8988T (cell line): ENCODE measurements at regions not wholly inside any gene's neighbourhood (a gene's known extent, or its start where the extent isn't known, plus 50 kb on each side); places are given as distances from the start of the nearest gene placed in this dataset.

Experiments
- DNase-seq: peaks from one replicate; pipeline ENCODE4 v3.0.0; 2011

DNA sequence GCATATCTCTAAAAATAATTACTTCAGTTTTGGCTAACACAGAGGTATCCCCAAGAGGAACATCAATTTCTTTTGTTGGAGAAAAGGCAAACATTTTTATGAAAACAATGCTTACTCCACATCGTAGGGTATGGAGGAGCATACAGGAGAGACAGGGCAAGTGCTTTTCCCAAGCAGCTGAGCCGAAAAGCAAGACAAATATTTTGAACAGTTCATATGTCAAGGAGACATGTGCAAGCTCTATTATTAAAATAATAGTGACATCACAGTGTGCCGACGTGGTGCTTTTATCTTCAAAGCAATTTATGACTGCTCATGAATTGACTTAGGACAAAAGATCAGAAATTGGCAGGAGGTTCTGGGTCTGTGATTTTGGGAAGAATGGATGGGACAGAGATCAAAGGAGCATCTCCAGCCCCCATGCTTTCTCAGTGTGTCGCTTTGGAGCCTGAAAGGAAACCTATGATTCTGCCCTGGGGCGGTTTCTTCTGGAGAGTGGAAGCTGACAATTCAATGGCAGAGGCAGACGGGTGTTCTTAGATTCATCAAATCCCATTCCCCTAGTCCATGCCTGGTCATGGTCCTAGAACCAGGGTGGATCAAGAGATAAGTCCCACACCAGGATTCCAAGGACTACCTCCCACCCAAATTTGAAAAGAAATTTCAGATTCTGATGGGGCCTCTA is 97.1 kb downstream of the JCAD start:
- DNase-seq = no peak

DNA sequence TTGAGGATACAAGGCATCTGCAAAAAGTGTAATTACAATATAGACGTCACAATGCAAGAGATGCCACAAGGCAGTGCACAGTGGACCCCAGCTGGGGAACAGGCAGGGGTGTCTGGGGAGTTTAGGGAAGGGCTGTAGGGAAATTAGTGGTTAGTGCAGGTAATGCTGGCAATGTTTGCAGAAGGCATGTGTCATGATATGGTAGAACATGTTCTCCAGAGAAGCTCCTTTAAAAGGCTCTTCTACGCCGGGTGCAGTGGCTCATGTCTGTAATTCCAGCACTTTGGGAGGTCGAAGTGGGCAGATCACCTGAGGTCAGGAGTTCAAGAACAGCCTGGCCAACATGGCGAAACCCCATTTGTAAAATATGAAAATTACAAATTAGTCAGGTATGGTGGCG is 98.0 kb downstream of the JCAD start:
- DNase-seq = no peak

DNA sequence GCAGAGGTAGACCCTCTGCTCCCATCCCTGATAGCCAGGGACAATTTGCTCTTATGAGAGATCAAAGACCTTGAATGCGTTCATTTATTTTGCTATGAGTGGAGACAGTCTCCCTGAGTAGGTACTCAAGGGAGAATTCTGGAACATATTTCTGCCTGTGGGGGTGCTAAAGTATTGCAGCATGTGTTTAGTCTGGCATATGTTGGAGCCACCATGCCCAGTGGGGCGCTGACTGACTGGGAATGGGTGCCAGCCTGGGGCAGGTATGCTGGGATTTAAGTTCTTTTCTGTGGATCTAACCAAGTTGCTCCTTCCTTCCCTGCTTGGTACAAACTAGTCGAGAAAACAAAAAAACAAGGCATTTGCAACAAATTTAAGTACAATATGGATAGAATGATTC is 99.1 kb downstream of the JCAD start:
- no peak for DNase-seq

DNA sequence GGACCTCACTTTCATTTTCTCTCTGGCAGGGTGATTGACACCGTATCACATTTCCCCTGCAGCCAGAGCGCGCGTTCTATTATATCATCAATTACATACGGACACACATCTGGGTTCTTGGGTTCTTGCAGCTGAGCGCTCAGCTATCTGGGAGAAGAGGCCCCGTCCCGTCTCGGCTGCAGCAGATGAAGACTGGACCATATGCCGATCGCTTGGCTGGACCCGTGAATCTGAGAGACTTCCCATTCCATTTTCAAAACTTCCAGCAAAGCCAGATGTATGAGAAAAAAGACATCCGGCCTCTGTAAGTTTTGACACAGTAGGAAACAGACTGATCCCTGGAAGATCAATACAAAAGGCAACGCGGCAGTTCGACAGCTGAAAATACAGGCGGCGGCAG is 99.8 kb downstream of the JCAD start:
- no peak for DNase-seq

DNA sequence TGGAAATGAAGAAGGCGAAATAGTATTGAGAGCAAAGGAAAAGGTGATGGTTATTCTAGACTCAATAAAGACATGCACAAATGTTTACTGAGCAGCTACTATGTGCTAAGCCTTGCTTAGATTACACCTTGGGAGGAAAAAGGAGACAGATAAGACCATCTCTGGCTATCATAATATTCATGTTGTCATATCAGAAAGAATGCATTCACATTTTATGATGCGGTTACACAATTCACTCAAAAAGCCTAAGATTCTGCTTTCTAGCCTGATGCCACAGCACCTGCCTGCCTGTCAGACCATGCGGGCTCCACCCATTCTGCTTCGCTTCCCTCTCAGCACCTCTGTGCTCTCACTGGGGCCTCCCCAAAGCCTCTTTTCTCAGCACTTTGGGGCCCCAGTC is 100.9 kb downstream of the JCAD start:
- DNase-seq = no peak

DNA sequence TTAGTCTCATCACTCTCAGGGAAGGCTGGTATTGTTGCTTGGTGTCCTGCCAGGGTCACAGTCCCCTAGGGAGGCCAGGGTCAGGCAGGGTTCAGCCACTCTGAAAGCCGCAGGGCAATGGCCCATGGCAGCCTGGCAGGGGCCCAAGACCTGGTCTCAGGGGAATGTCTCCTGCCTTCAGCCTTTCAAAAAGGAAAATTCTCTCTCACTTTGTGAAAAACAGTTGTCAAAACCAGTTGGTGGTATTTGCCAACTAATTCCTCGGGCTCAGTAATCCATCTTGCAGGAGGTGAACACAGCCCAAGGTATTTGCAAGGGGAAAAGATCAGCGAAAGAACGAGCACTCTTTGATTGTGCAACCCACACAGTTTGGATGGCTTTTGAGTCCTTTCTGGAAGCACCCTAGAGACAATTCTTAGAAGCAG is 101.5 kb downstream of the JCAD start:
- no peak for DNase-seq

DNA sequence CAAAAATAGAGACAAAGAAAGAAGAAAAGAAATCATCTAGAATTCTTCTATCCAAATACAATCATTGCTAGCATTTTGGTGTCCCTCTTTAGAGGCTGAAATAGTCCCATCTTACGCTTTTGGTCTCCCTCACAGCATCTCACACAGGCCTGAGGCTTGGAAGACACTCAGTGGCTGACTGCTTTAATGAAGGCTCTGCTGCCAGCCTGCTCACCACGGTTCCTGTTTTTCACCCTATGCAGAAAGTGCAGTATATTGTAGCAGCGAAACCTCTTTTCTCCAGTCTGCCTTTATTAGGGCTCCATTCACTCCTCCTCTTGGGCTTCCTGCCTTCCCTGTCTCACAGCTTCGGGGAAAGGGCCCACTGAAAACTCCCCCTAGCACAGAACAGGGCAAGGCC is 102.2 kb downstream of the JCAD start:
- DNase-seq = no peak

DNA sequence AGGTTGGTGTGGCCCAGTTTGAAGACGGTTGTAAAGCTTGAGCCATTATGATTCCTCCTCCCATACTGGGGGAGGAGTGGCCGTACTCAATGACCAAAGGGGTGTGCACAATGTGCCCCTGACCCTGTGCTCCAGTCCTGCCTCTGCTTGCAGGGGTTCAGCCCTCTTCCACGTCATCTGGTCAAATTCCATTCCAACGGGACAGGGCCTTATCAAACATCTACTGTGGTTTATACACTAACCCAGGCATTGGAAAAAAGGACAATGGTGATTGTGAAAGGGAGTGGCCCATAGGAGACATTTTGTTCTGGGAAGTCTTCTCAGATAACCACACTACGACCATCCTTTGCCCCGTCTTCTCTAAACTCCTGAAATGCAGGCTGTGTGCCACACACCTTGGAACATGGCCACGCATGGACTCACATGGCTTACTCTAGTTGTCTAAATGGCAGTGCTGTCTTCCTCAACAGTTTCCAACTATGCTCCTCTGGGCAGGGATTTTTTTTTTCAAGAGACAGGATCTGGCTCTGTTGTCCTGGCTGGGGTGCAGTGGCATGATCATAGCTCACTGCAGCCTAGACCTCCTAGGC is 103.0 kb downstream of the JCAD start:
- DNase-seq = no peak

DNA sequence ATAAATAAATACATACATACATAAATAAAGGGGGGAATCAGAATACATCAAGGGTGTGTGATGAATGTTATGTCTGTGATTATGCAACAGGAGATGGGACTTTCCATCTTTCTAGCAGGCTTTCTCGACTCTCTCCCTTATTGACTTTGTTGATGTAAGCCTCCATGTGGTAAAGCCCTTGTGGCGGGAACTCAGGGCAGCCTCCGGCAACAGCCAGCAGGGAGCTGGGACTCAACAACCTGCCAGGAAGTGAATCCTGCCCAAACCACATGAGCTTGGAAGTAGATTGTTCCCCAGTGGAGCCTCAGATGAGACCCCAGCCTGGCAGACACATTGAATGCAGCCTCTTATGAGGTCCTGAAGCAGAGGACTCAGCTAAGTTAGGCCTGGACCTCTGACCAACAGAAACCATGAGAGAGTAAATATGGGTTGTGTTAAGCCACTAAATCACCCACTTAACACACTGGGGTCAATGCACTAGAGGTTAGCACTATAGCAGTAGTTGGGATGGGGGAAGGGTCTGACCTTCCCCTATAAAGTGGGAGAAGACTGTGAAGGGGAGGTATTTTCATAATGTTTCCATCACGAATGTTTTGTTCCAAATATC is 104.0 kb downstream of the JCAD start:
- DNase-seq = no peak

DNA sequence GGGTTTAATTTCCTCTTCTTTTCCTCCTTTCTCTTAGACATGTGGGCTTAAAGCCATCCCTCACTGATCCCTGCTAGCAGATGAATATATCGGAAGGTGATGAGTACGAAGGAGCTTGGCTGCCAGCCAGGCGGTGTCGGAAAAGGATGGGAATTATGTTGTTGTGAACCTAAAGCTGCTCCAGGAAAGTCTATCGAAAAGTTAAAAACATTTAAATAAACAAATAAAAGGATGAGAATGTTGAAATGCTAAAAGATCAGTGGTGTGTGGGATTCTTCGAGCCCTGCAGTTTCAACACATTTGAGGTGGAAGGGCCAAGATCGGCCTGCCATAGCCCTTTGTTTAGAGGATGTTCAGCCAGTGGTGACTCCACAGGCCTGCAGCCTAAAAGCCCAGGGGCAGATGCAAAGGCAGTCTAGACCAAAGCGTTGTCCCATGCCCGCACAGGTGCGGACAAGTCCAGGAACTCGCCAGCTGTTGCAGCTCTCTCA is 107.9 kb downstream of the JCAD start:
- DNase-seq = no peak

DNA sequence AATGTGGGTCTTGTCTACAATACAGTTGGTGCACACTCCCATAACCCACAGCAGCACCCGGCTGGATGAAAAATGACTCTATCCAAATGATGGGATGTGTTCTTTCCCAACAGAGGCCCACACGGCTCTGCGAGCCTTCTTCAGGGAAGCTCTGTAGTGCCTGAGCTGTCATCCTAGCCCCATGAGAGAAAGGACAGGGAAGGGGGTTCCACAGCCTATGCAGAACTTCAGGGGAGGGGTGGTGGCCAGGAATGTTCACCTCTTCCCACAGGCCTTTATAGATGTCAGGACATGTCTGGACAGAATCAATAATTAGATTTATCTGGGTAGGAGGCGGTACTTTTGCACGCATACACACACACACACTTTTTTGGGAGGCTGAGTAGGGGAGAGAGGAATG is 109.0 kb downstream of the JCAD start:
- DNase-seq = no peak

DNA sequence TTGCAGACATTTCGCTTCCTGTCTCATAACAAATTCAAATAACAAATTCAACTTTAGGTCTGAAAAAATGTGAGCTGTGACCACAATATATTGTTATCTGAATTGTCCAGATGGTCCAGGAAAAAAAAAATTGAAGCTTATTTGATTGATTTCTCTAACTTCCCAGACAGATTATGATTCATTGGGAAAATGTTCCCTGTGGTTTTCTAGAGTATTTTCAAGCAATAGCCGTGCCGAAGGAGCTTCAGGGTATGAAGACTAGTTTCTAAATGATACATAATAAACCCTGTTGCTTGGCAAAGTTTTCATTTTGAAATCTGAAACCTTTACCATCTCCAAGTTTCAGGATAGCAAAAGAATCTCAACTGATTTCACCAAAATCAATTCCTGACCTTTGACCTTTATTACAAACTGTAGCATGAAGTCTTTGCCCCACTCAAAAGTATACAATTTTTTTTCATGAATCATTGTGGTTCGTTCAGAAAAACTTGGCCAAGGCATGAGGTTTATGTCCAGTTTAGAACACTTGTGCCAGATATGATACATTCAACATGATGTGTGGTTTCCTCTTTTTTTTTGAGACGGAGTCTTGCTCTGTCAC is 109.9 kb downstream of the JCAD start:
- DNase-seq = no peak

DNA sequence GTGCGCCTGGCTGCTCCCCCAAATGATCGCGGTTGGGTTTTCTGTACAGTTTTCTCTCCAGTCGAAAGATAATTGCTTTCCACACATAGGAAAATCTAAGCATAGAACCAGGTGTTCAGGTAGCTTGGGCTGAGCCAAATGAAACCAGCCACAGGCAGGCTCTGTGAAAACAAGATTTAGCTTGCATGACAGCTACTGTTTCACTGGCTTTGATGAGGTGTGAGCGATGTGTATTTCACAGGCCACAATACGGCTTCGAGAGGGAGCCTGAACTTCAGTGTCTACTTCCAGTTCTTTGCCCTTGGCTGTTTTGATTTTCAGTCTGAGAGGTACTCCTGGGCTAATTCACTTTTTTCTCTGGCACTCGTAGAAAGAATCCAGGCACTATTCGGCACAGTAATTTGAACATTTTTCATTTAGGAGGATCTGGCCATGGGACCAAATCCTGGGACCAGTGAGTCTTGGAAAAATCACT is 110.5 kb downstream of the JCAD start:
- DNase-seq = no peak

DNA sequence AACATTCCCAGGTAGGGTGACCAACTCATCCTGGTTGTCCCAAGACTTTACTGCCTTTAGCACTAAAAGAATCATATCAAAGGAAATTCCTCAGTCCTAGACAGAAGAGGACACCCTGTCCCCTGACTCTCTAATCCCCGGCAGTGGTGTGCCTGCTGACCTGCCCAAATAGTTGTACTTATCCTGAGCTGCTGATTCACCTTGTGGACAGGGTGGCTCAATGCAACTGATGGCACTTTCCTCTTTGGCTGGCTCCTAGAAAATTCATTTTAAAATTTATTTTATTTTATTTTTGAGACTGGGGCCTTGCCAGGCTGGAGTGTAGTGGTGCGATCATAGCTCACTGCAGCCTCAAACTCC is 111.7 kb downstream of the JCAD start:
- DNase-seq = no peak

DNA sequence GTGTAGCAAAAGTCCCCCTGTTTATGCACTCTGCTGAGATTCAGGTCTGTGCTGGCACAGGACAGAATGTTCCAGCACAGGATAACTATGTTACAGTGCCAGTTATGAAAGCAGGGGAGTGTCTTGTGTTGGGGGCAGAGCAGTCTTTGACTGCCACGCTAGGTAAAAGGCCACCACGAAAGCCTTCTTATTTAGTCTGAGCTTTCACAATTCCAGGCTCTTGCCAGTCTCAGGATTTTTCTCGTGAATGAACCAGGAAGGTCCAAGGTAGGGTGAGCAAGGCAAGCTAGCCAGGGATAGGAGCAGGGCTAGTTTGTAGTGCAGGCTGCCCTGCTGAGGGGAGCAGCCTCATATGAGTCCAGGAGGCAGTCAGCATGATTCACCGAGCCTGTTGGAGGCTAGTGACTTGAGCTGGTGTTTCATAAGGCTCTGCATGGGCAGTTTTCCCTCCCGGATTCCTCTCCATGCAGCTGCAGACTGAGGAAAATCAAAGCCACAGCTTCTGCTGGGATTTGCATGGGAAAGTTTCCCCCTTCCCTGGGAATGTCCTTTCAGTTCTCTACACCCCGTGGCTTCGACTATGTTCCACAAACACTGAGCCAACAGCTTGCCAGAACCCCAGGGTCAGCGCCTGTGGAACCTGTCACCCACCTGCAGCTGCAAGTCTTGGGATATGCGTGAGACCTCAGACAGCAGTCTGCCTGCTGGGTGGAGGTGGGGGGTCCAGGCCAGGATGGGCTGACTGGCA is 112.3 kb downstream of the JCAD start:
- DNase-seq = no peak

DNA sequence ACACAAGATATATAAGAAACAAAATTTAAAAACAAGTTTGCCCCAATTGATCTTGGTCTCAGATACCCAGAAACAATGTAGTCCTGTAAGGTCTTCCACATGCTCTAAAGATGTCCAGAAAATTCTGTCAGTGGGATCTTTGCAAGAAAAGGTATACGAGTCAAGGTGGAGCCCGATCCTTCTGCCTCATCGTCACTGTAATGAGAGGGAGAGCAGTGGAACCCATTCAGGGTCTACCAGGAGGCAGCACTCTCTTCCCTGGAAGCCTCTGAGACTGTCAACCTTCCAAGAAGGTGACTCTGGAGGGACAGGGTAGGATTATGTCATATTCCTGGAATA is 112.8 kb downstream of the JCAD start:
- DNase-seq = no peak

DNA sequence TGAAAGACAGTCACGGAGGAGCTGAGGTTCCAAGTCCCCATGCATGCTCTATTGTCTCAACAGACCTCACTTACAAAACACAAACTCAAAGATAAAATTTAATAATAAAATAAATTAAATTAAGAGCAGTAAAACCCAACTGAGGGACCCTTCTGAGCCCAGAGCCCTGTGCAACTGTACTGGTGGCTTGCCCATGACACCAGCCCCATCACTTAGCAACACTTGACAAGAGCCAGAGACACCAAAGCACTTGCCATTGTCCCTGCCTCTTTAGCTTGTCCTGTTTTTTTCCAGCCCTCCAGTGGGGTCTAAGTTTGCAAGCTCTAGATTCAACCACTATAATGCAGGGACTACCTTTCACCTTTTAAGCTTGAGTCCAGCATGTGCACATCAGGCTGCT is 117.9 kb downstream of the JCAD start:
- no peak for DNase-seq

DNA sequence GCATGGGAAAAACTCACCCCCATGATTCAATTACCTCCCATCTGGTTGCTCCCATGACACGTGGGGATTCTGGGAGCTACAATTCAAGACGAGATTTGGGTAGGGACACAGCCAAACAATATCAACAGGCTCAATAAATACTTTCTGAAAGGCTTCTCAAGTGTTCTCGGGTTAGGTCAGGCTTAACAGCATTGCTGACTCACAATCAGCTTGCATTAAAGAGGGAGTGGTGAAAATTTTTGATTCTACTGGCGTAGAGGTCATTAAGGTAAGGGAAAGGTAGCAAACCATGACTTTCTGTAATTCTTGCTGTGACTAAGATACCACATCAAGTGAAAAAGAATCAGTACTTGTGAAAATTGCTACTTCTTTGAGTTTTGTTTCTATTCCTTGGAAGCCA is 126.4 kb downstream of the JCAD start:
- DNase-seq = no peak

DNA sequence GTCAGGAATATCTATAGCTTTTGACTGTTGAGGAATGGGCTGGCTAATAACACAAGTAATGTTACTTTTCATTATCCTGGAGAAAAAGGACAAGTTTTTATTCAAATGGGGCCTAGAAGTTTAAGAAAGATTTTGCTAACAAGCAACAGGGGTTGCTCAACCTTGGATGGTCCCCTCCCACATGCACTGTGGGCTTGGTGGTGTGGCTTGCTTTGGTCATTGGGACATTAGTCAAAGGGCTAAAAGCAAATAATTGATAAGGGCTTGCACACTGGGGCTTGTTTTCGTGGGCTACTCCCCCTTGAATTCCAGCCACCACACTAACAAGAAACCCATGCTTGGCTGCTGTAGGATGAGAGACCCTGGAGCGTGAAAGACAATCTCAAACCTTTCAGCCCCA is 127.6 kb downstream of the JCAD start:
- DNase-seq = no peak

DNA sequence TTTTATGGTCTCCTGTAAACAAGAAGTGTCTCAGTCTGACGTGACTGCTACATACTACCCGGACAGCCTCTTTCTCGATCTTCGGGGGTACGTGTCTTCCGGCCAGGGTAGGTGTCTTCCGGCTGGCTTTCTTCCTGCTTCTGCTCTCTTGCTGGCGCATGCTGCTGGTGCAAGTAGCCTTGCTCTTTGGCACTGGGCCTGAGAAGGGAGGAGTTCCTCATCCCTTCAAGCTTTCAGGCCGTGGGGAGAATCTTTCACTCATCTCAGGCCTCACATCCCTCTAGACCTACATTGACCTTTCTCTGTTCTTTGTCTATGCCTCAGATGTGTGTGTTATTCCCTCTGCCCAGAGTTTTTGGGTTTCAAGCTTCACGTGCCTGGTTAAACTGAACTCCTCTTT is 130.4 kb downstream of the JCAD start:
- DNase-seq = no peak

DNA sequence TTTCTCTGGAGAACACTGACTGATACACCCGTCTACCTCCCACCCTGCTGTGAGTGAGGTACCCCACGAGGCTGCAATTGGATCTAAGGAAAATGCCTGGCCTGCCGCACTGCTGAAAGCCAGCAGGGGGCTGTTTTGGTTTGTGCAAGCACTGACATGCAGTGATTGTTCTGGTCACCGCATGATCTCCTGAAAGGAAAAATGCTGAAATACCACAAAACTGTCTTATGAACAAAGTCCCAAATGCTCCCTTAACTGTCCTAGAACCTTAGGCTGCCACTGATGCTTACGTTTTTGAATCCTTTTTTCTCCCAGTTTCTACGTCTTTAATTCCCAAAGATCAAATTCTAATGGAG is 132.7 kb downstream of the JCAD start:
- no peak for DNase-seq

DNA sequence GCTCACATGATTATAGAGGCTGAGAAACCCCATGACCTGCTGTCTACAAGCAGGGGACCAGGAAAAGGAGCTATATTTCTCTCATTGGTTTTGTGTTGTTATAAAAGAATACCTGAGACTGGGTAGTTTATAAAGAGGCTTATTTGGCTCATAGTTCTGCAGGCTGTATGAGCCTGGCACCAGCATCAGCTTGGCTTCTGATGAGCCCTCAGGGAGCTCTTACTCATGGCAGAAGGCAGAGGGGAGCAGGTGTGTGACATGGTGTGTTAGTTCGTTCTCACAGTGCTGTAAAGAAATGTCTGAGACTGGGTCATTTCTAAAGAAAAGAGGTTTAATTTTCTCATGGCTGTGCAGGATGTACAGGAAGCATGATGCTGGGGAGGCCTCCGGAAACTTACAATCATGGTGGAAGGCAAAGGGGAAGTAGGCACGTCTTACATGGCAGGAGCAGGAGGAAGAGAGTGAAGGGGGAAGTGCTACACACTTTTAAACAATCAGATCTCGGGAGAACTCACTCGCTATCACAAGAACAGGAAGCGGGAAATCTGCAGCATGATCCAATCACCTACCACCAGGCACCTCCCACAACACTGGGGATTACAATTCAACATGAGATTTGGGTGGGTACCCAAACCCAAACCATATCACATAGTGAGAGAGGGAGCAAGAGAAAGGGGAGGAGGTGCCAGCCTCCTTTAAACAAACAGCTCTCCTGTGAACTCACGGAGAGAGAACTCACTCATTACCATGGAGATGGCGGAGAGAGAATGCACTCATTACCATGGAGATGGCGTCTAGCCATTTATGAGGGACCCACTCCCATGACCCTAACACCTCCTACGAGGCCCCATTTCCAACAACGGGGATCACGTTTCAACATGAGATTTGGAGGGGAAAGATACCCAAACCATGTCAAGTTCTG is 133.4 kb downstream of the JCAD start:
- no peak for DNase-seq

DNA sequence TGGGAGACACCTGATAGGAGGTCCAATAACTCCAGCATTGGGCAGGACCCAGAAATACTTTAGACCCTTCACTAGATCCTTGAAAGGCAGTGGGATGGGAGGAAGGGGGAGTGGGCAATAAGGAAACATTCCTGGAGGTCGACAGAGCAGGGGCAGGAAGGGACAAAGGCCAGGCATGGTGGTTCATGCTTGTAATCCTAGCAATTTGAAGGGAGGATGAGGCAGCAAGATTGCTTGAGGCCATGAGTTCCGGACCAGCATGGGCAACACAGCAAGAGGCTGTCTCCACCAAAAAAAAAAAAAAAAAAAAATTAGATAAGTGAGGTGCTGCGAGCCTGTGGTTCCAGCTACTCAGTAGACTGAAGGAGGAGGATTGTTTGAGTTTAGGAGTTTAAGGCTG is 134.9 kb downstream of the JCAD start:
- no peak for DNase-seq
